NCI-H526 treated with DMSO at 0.1 percent for 48 hours (cell line): ENCODE measurements at regions not wholly inside any gene's neighbourhood (a gene's known extent, or its start where the extent isn't known, plus 50 kb on each side); places are given as distances from the start of the nearest gene placed in this dataset.
"Not testable (repeated sequence)": the region's sequence is repeated elsewhere in the genome, so short reads cannot be mapped to it uniquely, and the experiment has no call there.

Experiments
- DNase-seq: peaks from one replicate; lab custom pipeline; 2025; lab: John Stamatoyannopoulos, UW

DNA sequence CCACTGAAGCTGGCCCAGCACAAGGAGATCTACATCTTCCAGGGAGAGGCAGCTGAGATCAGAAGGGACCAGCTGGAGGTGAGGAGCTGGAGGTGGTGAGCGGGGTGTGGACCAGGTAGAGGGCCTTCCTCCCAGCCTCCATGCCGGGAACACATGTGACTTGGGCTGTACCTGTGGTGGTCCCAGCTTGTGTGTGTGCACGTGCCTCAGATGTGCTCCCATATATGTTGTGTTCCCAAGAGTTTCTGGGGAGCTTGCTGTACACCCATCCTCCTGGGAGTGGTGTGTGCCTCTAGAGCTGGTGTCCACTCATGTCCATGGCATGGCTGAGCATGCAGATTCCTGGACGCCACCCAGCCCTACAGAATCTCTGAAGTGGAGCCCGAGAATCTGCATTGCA, 183.7 kb upstream of the AKAP13 start:
- DNase-seq, result not testable (repeated sequence)

GRCh38 chr15:85197582-85197981, 182.8 kb upstream of the AKAP13 start:
- DNase-seq, result not testable (repeated sequence)

DNA sequence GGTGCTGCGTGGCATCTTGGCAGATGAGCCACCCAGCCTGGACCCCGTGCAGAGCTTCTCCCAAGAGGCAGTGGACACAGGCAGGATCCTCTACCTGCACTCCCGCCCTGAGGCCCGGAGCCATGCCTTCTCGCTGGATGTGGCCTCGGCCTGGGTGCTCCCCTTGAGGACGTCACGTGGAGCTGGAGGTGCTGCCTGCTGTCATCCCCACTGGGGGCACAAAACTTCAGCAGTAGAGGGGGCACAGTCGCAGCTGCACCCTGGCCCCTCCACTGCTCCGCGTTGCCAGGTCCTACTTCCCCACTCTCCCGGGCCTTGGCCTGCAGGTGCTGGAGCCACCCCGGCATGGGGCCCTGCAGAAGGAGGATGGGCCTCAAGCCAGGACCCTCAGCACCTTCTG, 182.0 kb upstream of the AKAP13 start:
- DNase-seq, result not testable (repeated sequence)

DNA sequence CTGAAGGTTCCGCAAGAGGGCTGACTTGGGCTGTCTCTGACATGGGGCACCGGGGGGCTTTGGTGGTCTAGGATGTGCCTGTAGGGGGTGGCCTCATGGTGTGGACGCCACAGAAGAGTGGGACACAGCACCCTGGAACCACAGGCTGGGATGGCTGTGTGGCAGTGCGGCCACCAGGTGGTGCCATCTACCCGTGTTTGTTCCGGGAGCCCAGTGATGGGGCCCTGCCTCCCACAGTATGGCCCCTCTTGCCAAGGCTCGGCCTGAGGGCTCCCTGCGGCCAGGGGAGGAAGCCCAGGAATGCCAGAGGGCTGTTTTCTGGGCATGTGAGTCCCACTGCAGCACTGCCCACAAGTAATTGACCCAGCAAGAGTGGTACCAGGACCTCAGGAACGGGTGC, 180.2 kb upstream of the AKAP13 start:
- DNase-seq, result not testable (repeated sequence)

- not testable (repeated sequence) for DNase-seq
These were observed 179.1 kb upstream of the AKAP13 start for GRCh38 chr15:85201118-85201793.

DNA sequence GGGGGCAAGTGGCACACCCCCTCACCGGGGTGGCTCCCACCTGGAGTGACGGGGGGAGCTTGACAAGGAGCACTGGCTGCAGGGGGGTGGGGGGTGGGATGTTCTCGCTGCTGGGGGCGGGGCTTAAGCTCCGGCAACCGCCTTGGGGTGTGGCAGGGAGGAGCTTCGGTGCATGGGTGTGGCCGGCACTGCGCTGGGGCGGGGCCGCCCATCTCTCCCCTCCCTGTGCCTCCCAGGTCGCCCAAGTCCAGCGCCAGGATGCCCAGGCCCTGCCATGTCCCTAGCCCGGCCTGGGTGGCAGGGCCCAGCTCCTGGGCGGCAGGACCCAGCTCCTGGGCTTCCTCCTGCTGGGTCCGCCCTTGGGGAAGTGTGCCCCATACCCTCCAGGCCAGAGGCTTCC, 175.9 kb upstream of the AKAP13 start:
- DNase-seq, result not testable (repeated sequence)

GRCh38 chr15:85233791-85234325, 146.5 kb upstream of the AKAP13 start:
- DNase-seq, result not testable (repeated sequence)

GRCh38 chr15:85234450-85235196, 145.8 kb upstream of the AKAP13 start:
- DNase-seq, result not testable (repeated sequence)

DNA sequence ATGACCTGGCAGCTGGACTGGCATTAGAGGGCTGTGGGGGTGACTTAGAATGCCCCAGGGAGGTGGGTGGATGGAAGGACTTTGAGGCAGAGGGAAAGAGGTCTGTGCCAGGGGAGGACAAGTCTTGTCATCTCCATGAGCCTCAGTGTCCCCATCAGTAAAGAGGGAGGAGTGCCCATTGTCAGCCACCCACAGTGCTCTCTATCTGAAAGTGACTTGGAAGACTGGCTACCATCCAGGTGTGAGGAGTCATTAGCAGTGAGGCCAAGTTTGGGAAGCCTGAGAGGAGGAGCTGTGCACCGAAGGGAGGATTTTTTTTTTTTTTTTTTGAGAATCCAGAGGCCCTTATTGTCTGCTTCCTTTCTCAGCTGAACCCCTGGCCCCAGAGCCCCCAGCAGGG, 136.3 kb upstream of the AKAP13 start:
- not testable (repeated sequence) for DNase-seq

GRCh38 chr15:85250938-85251542, 129.4 kb upstream of the AKAP13 start:
- DNase-seq, result not testable (repeated sequence)

- DNase-seq, result not testable (repeated sequence)
These were observed 127.0 kb upstream of the AKAP13 start for GRCh38 chr15:85253196-85253915.

DNA sequence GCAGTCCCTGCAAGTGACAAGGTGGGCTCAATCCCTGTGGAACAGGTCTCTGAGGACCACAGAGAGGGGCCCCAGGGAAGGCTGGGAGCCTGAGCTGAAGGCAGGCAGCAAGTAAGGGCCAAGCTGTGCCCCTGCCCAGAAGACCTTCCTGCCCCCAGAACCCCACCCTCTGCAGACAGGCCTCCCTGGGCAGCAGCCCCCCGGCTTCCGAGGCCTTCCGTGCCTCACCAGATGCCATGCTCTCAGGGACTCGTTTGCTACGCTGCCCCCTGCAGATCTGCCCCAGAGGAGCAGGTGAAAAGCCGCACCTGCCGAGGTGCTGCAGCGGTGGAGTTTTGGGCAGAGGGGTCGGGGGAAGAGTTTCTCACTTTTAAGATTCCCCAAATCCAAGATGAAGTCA, 125.4 kb upstream of the AKAP13 start:
- not testable (repeated sequence) for DNase-seq

DNA sequence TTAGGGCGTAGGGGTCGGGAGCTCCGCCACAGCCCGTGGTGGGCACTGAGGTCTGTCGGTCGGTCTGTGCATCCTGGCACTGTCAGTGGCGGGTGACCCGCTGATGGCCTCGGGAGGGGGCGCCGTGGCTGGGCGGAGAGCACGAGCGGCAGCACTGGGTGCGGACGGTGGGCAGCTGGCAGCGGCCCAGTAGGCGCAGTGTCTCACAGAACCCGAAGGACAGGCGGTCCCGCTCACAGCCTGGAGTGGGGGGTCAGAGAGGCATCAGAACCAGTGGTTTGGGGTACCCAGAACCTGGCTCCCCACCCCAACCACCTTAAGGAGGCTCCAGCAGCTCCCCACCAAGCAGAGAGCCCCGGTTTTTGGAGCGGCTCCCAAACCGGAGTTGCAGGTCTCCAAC, 124.9 kb upstream of the AKAP13 start:
- DNase-seq, result not testable (repeated sequence)

GRCh38 chr15:85256009-85256997, 124.1 kb upstream of the AKAP13 start:
- not testable (repeated sequence) for DNase-seq

DNA sequence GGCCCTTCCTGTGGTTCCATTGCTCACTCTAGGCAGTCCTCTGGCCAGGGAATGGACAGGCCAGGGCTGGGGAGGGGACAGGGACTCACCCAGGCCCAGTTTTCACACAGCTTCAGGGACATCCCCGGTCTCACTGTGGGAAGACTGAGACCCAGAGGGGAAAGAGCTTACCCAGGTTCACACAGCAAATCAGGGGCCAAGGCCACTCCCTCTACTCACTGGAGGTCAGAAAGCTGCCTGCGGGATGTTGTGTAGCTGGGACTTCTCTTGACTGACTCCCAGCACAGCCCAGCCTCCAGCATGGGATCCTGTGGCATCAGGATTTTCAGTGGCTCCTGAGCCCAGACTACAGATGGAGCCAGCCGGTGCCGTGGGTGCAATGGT, 122.3 kb upstream of the AKAP13 start:
- DNase-seq, result not testable (repeated sequence)

DNA sequence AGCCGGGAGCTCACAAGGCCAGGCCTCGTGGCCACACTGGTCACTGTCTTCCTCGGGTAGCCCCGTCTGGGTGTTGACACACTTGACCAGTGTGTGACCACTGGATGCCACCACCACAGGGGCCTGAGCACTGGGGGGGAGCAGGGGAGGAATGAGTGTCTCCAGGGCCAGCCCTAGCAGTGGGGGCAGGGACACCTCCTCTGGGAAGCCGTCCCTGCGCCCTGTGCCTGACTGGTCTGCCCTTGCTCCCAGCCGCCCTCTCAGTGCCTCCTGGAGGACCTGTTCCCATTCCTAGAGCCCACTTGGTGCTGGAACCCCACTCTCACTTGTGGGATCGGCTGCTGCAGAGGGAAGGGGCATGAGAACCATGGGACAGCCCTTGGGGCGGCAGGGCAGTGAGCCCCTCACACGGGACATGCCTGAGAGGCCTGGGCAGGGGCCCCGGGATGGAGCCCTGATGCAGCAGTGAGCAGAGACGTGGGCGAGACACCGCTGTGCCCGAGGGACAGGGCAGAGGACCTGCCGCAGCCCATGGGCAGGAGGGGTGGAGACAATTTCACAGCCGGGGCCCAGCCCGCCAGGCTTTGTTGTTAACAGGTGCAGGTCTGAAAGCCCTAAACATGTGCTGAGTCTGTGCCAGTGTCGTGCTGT, 121.7 kb upstream of the AKAP13 start:
- not testable (repeated sequence) for DNase-seq

GRCh38 chr15:85260526-85260925, 119.9 kb upstream of the AKAP13 start:
- DNase-seq, result not testable (repeated sequence)

DNA sequence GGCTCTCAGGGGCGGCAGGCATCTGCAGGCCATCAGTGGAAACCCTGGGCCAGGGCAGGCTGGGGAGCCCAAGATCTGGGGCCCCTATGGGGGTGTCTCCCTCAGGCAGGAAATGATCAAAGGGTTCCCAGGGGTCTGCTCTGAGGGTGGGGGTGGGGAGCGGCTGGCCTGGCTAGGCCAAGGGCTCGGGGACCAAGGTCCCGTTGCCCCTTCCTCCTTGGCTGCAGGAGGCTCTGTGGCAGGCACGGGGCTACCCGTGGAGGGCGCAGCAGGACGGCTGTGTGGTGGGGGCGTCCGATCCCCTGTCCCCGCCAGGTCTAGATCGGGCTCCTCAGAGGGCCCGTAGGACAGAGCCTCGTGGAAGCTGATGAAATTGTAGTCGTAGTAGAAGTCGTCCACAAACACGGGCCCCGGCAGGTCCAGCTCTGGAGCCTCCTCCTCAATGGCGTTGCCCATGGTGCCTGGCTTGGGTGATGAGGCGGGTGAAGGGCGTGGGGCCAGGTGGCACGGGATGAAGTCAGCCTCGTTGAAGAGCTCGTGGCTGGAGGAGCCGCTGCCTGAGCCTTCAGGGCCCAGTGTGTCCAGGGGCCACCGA, 117.8 kb upstream of the AKAP13 start:
- not testable (repeated sequence) for DNase-seq

GRCh38 chr15:85263842-85264440, 116.5 kb upstream of the AKAP13 start:
- DNase-seq, result not testable (repeated sequence)
